Esophagus muscularis mucosa (tissue), 4 donors: ENCODE measurements at regions not wholly inside any gene's neighbourhood (a gene's known extent, or its start where the extent isn't known, plus 50 kb on each side); places are given as distances from the start of the nearest gene placed in this dataset.

Experiments used
- EP300 ChIP-seq: sonication (generic); formaldehyde crosslinking; IDR thresholded peaks from one replicate; pipeline ENCODE4 v1.6.1; 2017; ENCODE audit warnings: antibody characterized with exemption
- POLR2A ChIP-seq: fragments of 450-650 bp; IDR thresholded peaks from one replicate; pipeline ENCODE4 v1.6.1; 2017; ENCODE audit warnings: antibody characterized with exemption, moderate library complexity, mild to moderate bottlenecking, low read depth
- POLR2AphosphoS5 ChIP-seq, 2 donors: sonication (generic); formaldehyde crosslinking; IDR thresholded peaks; one replicate each; pipeline ENCODE4 v1.6.1; 2017; ENCODE audit warnings: antibody characterized with exemption in 2 of 2
- TF ChIP-seq, protein P1 (sequence below), 3 experiments: fragments of 200-600 bp in 2 of 3; fragments of 450-650 bp in 1 of 3; sonication (generic) in 2 of 3; IDR thresholded peaks; one replicate each; pipeline ENCODE4 v1.5.1; 2017 to 2019; ENCODE audit warnings: antibody characterized with exemption in 3 of 3, mild to moderate bottlenecking in 2 of 3, moderate library complexity in 1 of 3

DNA sequence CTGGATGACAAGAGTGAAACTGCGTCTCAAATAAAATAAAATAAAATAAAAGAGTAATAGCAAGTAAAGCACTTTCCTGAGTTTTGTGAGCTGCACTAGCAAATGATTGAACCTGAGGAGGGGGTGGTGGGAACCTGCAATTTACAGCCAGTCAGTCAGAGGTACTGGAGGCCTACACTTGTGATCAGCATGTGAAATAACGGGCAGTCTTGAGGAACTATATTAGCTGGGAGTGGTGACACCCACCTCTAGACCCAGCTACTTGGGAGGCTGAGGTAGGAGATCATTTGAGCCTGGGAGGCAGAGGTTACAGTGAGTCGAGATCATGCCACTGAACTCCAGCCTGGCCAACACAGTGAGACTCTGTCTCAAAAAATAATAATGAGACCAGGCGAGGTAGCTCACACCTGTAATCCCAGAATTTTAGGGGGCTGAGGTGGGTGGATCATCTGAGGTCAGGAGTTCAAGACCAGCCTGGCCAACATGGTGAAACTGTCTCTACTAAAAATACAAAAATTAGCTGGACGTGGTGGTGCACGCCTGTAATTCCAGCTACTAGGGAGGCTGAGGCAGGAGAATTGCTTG is 537.1 kb upstream of the HTR2C start:
- no peak for TF ChIP-seq POLR2A
- TF ChIP-seq, protein P1, sequence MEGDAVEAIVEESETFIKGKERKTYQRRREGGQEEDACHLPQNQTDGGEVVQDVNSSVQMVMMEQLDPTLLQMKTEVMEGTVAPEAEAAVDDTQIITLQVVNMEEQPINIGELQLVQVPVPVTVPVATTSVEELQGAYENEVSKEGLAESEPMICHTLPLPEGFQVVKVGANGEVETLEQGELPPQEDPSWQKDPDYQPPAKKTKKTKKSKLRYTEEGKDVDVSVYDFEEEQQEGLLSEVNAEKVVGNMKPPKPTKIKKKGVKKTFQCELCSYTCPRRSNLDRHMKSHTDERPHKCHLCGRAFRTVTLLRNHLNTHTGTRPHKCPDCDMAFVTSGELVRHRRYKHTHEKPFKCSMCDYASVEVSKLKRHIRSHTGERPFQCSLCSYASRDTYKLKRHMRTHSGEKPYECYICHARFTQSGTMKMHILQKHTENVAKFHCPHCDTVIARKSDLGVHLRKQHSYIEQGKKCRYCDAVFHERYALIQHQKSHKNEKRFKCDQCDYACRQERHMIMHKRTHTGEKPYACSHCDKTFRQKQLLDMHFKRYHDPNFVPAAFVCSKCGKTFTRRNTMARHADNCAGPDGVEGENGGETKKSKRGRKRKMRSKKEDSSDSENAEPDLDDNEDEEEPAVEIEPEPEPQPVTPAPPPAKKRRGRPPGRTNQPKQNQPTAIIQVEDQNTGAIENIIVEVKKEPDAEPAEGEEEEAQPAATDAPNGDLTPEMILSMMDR (IDR thresholded peaks at IDR 0.05), result no peak
- TF ChIP-seq POLR2AphosphoS5 (IDR thresholded peaks at IDR 0.05), result no peak
- TF ChIP-seq EP300, result no peak
